ENCODE measurements at regions not wholly inside any gene's neighbourhood (a gene's known extent, or its start where the extent isn't known, plus 50 kb on each side); places are given as distances from the start of the nearest gene placed in this dataset.

DNA sequence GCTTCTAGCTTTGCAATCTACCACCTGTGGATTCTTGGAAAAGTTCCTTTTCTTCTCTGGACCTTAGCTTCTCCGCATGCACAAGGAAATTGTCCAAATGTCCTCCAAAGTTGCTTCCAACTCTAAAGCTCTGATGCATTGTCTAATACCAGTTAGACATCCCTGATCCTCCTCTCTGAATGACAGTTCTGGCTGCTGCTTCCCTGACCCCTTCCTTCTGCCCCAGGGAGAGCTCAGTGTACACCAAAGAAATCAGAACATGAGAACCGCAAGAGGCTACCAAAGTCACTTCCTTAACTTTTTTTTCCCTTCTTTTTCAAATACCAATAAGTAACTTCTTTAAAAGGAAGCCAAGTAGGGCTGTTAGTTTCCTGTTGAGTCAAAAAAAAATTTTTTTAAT is 79.7 kb upstream of the CES5A start:
- DNase-seq (ENCODE audit: low read depth, low spot score) (no peak), ATAC-seq (no peak)
- TF ChIP-seq TCF7L2 (IDR thresholded peaks at IDR 0.05; ENCODE audit: low read depth, low read length) (no peak), SIN3A (IDR thresholded peaks at IDR 0.05; ENCODE audit: borderline replicate concordance, insufficient read depth, low read depth, low read length) (no peak), POLR2AphosphoS5 (IDR thresholded peaks at IDR 0.05; ENCODE audit: low read depth, low read length) (no peak)
- TF ChIP-seq, protein P1, sequence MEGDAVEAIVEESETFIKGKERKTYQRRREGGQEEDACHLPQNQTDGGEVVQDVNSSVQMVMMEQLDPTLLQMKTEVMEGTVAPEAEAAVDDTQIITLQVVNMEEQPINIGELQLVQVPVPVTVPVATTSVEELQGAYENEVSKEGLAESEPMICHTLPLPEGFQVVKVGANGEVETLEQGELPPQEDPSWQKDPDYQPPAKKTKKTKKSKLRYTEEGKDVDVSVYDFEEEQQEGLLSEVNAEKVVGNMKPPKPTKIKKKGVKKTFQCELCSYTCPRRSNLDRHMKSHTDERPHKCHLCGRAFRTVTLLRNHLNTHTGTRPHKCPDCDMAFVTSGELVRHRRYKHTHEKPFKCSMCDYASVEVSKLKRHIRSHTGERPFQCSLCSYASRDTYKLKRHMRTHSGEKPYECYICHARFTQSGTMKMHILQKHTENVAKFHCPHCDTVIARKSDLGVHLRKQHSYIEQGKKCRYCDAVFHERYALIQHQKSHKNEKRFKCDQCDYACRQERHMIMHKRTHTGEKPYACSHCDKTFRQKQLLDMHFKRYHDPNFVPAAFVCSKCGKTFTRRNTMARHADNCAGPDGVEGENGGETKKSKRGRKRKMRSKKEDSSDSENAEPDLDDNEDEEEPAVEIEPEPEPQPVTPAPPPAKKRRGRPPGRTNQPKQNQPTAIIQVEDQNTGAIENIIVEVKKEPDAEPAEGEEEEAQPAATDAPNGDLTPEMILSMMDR (IDR thresholded peaks at IDR 0.05) = no peak
- TF ChIP-seq, protein P2, sequence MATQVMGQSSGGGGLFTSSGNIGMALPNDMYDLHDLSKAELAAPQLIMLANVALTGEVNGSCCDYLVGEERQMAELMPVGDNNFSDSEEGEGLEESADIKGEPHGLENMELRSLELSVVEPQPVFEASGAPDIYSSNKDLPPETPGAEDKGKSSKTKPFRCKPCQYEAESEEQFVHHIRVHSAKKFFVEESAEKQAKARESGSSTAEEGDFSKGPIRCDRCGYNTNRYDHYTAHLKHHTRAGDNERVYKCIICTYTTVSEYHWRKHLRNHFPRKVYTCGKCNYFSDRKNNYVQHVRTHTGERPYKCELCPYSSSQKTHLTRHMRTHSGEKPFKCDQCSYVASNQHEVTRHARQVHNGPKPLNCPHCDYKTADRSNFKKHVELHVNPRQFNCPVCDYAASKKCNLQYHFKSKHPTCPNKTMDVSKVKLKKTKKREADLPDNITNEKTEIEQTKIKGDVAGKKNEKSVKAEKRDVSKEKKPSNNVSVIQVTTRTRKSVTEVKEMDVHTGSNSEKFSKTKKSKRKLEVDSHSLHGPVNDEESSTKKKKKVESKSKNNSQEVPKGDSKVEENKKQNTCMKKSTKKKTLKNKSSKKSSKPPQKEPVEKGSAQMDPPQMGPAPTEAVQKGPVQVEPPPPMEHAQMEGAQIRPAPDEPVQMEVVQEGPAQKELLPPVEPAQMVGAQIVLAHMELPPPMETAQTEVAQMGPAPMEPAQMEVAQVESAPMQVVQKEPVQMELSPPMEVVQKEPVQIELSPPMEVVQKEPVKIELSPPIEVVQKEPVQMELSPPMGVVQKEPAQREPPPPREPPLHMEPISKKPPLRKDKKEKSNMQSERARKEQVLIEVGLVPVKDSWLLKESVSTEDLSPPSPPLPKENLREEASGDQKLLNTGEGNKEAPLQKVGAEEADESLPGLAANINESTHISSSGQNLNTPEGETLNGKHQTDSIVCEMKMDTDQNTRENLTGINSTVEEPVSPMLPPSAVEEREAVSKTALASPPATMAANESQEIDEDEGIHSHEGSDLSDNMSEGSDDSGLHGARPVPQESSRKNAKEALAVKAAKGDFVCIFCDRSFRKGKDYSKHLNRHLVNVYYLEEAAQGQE (IDR thresholded peaks at IDR 0.05; ENCODE audit: insufficient read depth in 1 of 2, low read depth in 2 of 2, low read length in 1 of 2) = no peak
- no peak overlapping the region for H3K4me3 ChIP-seq (ENCODE audit: low read depth in 2 of 2, low read length in 2 of 2)
- no peaks in the 10 kb centered on the region for H3K27me3 ChIP-seq (ENCODE audit: control insufficient read depth, insufficient read depth, low read length)
- ChIA-PET POLR2A (interaction anchor here (0.6 kb wide), 1 partner anchor 160 kb away, joined by 3 read pairs; no protein-coding TSS in a partner anchor), CTCF (interaction anchor here (1.6 kb wide), 1 partner anchor 11 kb away, joined by 3 read pairs; no protein-coding TSS in a partner anchor)
- intact Hi-C loops (cut with micrococcal nuclease; ENCODE audit: unreplicated experiment) = no loop called here
- H3K9me3 ChIP-seq (ENCODE audit: control insufficient read depth, insufficient read depth, low read depth, low read length) = no peaks in the 10 kb centered on the region
- H3K27ac ChIP-seq (ENCODE audit: low read length) = no peak overlapping the region
- BruUV-seq (replicated peaks) = no TSS peak
- in situ Hi-C loops (cut with HindIII; ENCODE audit: low pct_unique_long_range_greater_than_20kb, low sequenced_read_pairs) = no loop called here
- H3K4me1 ChIP-seq (ENCODE audit: control insufficient read depth, insufficient read depth, low read length) = no peaks in the 10 kb centered on the region
- no peaks in the 10 kb centered on the region for H3K36me3 ChIP-seq (ENCODE audit: control insufficient read depth, insufficient read depth, low read length)

DNA sequence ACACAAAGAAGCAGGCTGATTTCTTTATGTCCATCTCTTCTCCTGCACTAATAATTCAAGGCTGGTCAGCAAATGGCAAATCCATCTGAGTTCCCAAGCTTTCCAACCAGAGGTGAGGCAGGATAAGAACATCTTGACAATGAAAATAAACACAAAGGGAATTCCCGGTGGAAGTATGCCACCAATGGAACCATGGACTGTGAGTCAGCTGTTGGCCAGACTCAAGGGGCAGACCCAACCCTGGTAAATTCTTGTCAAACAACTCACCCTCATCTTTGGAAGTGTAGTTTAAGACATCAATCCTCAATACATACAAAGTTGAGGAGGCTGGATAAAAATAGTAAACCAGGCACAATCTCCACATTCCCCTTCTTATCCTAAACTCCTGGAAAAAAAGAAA is 74.3 kb upstream of the CES5A start:
- in situ Hi-C loops (cut with HindIII; ENCODE audit: low pct_unique_long_range_greater_than_20kb, low sequenced_read_pairs) = no loop called here
- H3K4me3 ChIP-seq (ENCODE audit: low read depth in 2 of 2, low read length in 2 of 2) = no peak overlapping the region
- intact Hi-C loops (cut with micrococcal nuclease; ENCODE audit: unreplicated experiment) = loop anchor here (10.0 kb wide), 1 partner anchor 365 kb away; no protein-coding TSS in a partner anchor
- no peaks in the 10 kb centered on the region for H3K4me1 ChIP-seq (ENCODE audit: control insufficient read depth, insufficient read depth, low read length)
- no peak overlapping the region for H3K27ac ChIP-seq (ENCODE audit: low read length)
- ATAC-seq (no peak), DNase-seq (ENCODE audit: low read depth, low spot score) (no peak)
- H3K27me3 ChIP-seq (ENCODE audit: control insufficient read depth, insufficient read depth, low read length) = no peaks in the 10 kb centered on the region
- POLR2A ChIA-PET = no interaction called here
- BruUV-seq (replicated peaks) = no TSS peak
- CTCF ChIA-PET = no interaction called here
- H3K36me3 ChIP-seq (ENCODE audit: control insufficient read depth, insufficient read depth, low read length) = no peaks in the 10 kb centered on the region
- TF ChIP-seq SIN3A (IDR thresholded peaks at IDR 0.05; ENCODE audit: borderline replicate concordance, insufficient read depth, low read depth, low read length) = no peak
- no peak for TF ChIP-seq POLR2AphosphoS5 (IDR thresholded peaks at IDR 0.05; ENCODE audit: low read depth, low read length)
- TF ChIP-seq TCF7L2 (IDR thresholded peaks at IDR 0.05; ENCODE audit: low read depth, low read length) = no peak
- TF ChIP-seq, protein P2 (IDR thresholded peaks at IDR 0.05; ENCODE audit: insufficient read depth in 1 of 2, low read depth in 2 of 2, low read length in 1 of 2) = no peak
- TF ChIP-seq, protein P1 (IDR thresholded peaks at IDR 0.05) = no peak
- no peaks in the 10 kb centered on the region for H3K9me3 ChIP-seq (ENCODE audit: control insufficient read depth, insufficient read depth, low read depth, low read length)
